Lung (tissue), 11 donors: ENCODE measurements at regions not wholly inside any gene's neighbourhood (a gene's known extent, or its start where the extent isn't known, plus 50 kb on each side); places are given as distances from the start of the nearest gene placed in this dataset.
"Not testable (repeated sequence)": the region's sequence is repeated elsewhere in the genome, so short reads cannot be mapped to it uniquely, and the experiment has no call there.

Experiments used
- ATAC-seq: fragments of 200-7000 bp; cut with Tn5 transposase; one replicate; pipeline ENCODE4 v1.9.1; 2020; ENCODE audit warnings: moderate number of reproducible peaks; ENCODE audit not compliant: insufficient read depth, low FRiP score
- DNase-seq, 3 donors: peaks; one replicate each; pipeline ENCODE4 v3.0.0-alpha.2; 2013 to 2017
- H3K27ac ChIP-seq, 2 donors: one replicate each; pipeline ENCODE4 v1.5.1; 2013; ENCODE audit warnings: mild to moderate bottlenecking in 2 of 2, moderate library complexity in 2 of 2, control low read depth in 1 of 2, inconsistent platforms in 1 of 2, low read depth in 1 of 2, low read length in 1 of 2
- H3K27me3 ChIP-seq, 3 donors: one replicate each; pipeline ENCODE4 v1.5.1; 2013; ENCODE audit warnings: low read length in 2 of 3; ENCODE audit not compliant: control insufficient read depth in 3 of 3, insufficient read depth in 3 of 3
- H3K36me3 ChIP-seq, 4 donors: one replicate each; pipeline ENCODE4 v1.5.1; 2013; ENCODE audit warnings: low read length in 4 of 4, mild to moderate bottlenecking in 1 of 4, moderate library complexity in 1 of 4; ENCODE audit not compliant: control insufficient read depth in 4 of 4, insufficient read depth in 4 of 4
- H3K4me1 ChIP-seq, 5 donors: one replicate each; pipeline ENCODE4 v1.5.1; 2013; ENCODE audit warnings: low read length in 5 of 5, mild to moderate bottlenecking in 2 of 5, moderate library complexity in 1 of 5; ENCODE audit not compliant: control insufficient read depth in 5 of 5, insufficient read depth in 5 of 5
- H3K4me3 ChIP-seq: one replicate; pipeline ENCODE4 v1.5.1; 2013; ENCODE audit warnings: mild to moderate bottlenecking, control low read depth, moderate library complexity
- H3K9ac ChIP-seq, 2 donors: one replicate each; pipeline ENCODE4 v1.5.1; 2013; ENCODE audit warnings: low read length in 2 of 2, control low read depth in 1 of 2; ENCODE audit not compliant: insufficient read depth in 1 of 2
- H3K9me3 ChIP-seq, 4 donors: one replicate each; pipeline ENCODE4 v1.5.1; 2013; ENCODE audit warnings: low read length in 3 of 4, mild to moderate bottlenecking in 1 of 4, moderate library complexity in 1 of 4; ENCODE audit not compliant: control insufficient read depth in 4 of 4, insufficient read depth in 3 of 4
- CTCF ChIP-seq: IDR thresholded peaks from 2 replicates; pipeline ENCODE4 v1.5.1; 2012; ENCODE audit warnings: mild to moderate bottlenecking; ENCODE audit errors: control extremely low read depth, extremely low read depth
- WGBS, 2 donors: extraction: QIAGEN DNeasy Blood & Tissue Kit; methylation state at CpG; one replicate each; pipeline ENCODE4 v1.1.7; 2013; 5-methylcytosine and 5-hydroxymethylcytosine counted together
- donor health status: control.
- donor health status: control.
- donor health status: Bipolar disorder and iron deficiency.
- donor health status: healthy.
- donor health status: DM: yes; HTN: yes; CAD: no.

DNA sequence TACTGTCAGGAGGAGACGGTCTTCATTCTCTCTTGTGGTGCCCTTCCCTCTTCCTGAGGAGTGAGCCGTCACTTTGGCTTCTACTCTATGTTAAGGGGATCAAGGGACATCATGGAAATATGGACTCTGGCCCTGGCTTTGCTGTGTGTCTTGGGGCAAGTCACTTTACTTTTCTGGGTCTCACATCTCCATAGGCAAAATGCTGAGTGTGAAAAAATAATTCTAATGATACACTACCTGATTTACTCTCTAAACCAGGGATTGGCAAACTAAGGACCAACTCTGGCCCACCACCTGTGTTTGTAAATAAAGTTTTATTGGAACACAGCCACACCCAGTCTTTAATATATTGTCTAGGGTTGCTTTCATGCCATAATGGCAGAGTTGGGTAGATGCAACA, 548.7 kb upstream of the CDH5 start:
- no peak overlapping the region for H3K9ac ChIP-seq
- DNase-seq: no peak
- no peak for ATAC-seq
- no peak for TF ChIP-seq CTCF
- peaks cover 0 to 3% (median 0%) of the 10 kb centered on the region in 4 donors for H3K9me3 ChIP-seq
- 92 to 98% methylated on average over 2 of the region's 2 CpGs for WGBS, 2 donors
- H3K27me3 ChIP-seq: no peaks in the 10 kb centered on the region
- H3K27ac ChIP-seq: no peak overlapping the region
- H3K4me3 ChIP-seq: no peak overlapping the region
- no peaks in the 10 kb centered on the region for H3K36me3 ChIP-seq
- H3K4me1 ChIP-seq: no peaks in the 10 kb centered on the region

DNA sequence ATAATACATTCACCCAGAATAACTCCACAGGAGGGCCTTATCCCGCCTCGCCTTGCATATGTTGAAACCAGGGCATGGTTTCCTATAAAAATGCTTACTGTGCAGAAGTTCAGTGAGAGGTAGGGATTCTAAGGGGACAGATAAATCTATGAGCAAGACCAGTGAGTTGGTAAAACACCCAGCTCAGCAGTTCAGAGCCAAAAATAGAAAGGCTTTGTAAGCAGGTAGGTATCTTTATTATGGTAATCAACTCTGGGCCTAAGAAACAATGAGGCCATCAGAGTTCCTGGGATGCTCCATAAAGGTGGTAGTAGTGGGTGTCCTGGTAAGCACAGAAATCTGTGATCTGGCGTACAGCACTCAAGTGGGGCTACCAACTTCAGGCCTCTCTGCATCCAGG, 549.4 kb upstream of the CDH5 start:
- no peaks in the 10 kb centered on the region for H3K27me3 ChIP-seq
- H3K9ac ChIP-seq: no peak overlapping the region
- no peak overlapping the region for H3K4me3 ChIP-seq
- ATAC-seq: no peak
- H3K9me3 ChIP-seq: peaks cover 0 to under 1% (median 0%) of the 10 kb centered on the region in 4 donors
- H3K36me3 ChIP-seq: no peaks in the 10 kb centered on the region
- no peaks in the 10 kb centered on the region for H3K4me1 ChIP-seq
- H3K27ac ChIP-seq: no peak overlapping the region
- no peak for TF ChIP-seq CTCF
- DNase-seq: no peak
- 94 to 96% methylated on average over 3 of the region's 3 CpGs for WGBS, 2 donors

DNA sequence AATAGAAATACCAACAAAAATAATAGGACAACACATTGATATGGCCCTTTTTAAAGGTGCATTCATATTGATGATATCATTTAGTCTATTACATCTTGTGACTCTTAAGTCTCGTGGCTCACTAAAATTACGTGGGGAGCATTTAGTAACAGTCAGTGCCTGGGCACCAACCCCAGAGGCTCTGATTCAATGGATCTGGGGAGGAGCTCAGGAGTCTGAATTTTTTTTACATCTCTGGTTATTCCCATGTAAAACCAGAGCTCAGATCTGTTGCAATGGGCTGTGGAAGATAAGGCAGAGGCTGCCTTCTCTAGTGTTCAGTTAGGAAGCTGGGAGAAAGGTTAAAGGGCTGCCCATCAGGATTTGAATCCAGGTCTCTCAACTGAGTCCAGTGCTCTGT, 549.9 kb upstream of the CDH5 start:
- Histone ChIP-seq H3K9me3 (no peaks in the 10 kb centered on the region), H3K4me3 (no peak overlapping the region), H3K4me1 (no peaks in the 10 kb centered on the region), H3K36me3 (no peaks in the 10 kb centered on the region), H3K27ac (no peak overlapping the region), H3K9ac (no peak overlapping the region), H3K27me3 (no peaks in the 10 kb centered on the region)
- WGBS, 2 donors: 95% methylated on average over 2 of the region's 2 CpGs
- ATAC-seq (no peak), DNase-seq (no peak)
- TF ChIP-seq CTCF: no peak

DNA sequence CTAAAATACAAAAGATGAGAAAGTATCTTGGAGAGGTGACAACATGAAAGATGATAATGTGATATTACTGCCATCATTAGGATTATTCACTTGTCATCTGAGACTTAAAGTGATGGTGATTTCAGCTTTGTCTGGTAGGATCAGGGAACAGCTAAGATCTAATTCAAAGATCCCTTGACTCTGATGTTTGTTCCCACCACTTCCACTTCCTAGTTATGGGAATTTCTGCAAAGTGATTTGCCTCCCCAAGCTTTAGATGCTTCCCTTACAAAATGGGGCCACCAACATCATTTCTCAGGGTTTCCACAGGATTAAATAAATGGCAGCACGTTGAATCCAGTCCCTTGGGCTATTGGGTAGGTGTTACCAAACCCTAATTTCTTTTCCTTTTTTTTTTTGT, 550.8 kb upstream of the CDH5 start:
- no peaks in the 10 kb centered on the region for H3K36me3 ChIP-seq
- TF ChIP-seq CTCF: no peak
- H3K27ac ChIP-seq: no peak overlapping the region
- no peaks in the 10 kb centered on the region for H3K27me3 ChIP-seq
- no peak for DNase-seq
- H3K4me1 ChIP-seq: no peaks in the 10 kb centered on the region
- H3K9ac ChIP-seq: no peak overlapping the region
- H3K9me3 ChIP-seq: no peaks in the 10 kb centered on the region
- WGBS, 2 donors: 67 to 88% methylated on average over 1 of the region's 1 CpG
- no peak for ATAC-seq
- H3K4me3 ChIP-seq: no peak overlapping the region

- H3K4me3 ChIP-seq, H3K9me3 ChIP-seq, ATAC-seq, H3K4me1 ChIP-seq, H3K27ac ChIP-seq, H3K36me3 ChIP-seq, DNase-seq, H3K9ac ChIP-seq, H3K27me3 ChIP-seq: not testable (repeated sequence)
- 58 to 71% methylated on average over 7 of the region's 7 CpGs for WGBS, 2 donors
Observed at GRCh38 chr16:65813879-65814278, 552.6 kb upstream of the CDH5 start.
